NT2/D1 (cell line): ENCODE measurements at regions not wholly inside any gene's neighbourhood (a gene's known extent, or its start where the extent isn't known, plus 50 kb on each side); places are given as distances from the start of the nearest gene placed in this dataset.

ENCODE experiments used
- SUZ12 ChIP-seq: IDR thresholded peaks from 2 replicates; pipeline ENCODE4 v1.6.1; 2011; ENCODE audit not compliant: insufficient read length, insufficient read depth; ENCODE audit errors: extremely low read depth
- YY1 ChIP-seq: IDR thresholded peaks from 2 replicates; pipeline ENCODE4 v1.6.1; 2011; ENCODE audit not compliant: insufficient read length, insufficient read depth
- ZNF274 ChIP-seq: IDR thresholded peaks from 2 replicates; pipeline ENCODE4 v1.6.1; 2011; ENCODE audit warnings: mild to moderate bottlenecking, low read depth, low read length

GRCh38 chr16:9476744-9477143, 385.3 kb downstream of the HAPSTR1 start:
- no peak for TF ChIP-seq ZNF274
- no peak for TF ChIP-seq YY1
- TF ChIP-seq SUZ12: no peak
